NB4 (cell line): ENCODE measurements at regions not wholly inside any gene's neighbourhood (a gene's known extent, or its start where the extent isn't known, plus 50 kb on each side); places are given as distances from the start of the nearest gene placed in this dataset.

ENCODE experiments used
- DNase-seq: peaks from one replicate; pipeline ENCODE4 v3.0.0; 2010; ENCODE audit warnings: low read depth
- H3K4me3 ChIP-seq: one replicate; pipeline ENCODE4 v1.5.1; 2011; ENCODE audit warnings: mild to moderate bottlenecking, low read depth, low read length, moderate library complexity
- MAX ChIP-seq: IDR thresholded peaks from 2 replicates; pipeline ENCODE4 v1.6.1; 2011; ENCODE audit warnings: low read depth, low read length
- MYC ChIP-seq: IDR thresholded peaks from 2 replicates; pipeline ENCODE4 v1.6.1; 2011; ENCODE audit warnings: low read depth, low read length
- POLR2A ChIP-seq: IDR thresholded peaks from 2 replicates; pipeline ENCODE4 v1.6.1; 2011; ENCODE audit warnings: mild to moderate bottlenecking; ENCODE audit not compliant: insufficient read length; ENCODE audit errors: extremely low read depth
- TF ChIP-seq, protein P1 (sequence below): IDR thresholded peaks from one replicate; pipeline ENCODE4 v1.5.1; 2012; ENCODE audit warnings: low read depth, low read length

- H3K4me3 ChIP-seq = no peak overlapping the region
- TF ChIP-seq MAX (no peak), POLR2A (no peak), MYC (no peak)
- TF ChIP-seq, protein P1, sequence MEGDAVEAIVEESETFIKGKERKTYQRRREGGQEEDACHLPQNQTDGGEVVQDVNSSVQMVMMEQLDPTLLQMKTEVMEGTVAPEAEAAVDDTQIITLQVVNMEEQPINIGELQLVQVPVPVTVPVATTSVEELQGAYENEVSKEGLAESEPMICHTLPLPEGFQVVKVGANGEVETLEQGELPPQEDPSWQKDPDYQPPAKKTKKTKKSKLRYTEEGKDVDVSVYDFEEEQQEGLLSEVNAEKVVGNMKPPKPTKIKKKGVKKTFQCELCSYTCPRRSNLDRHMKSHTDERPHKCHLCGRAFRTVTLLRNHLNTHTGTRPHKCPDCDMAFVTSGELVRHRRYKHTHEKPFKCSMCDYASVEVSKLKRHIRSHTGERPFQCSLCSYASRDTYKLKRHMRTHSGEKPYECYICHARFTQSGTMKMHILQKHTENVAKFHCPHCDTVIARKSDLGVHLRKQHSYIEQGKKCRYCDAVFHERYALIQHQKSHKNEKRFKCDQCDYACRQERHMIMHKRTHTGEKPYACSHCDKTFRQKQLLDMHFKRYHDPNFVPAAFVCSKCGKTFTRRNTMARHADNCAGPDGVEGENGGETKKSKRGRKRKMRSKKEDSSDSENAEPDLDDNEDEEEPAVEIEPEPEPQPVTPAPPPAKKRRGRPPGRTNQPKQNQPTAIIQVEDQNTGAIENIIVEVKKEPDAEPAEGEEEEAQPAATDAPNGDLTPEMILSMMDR = no peak
- no peak for DNase-seq
Observed at GRCh38 chr12:67525617-67525884, 123.0 kb upstream of the DYRK2 start.

DNA sequence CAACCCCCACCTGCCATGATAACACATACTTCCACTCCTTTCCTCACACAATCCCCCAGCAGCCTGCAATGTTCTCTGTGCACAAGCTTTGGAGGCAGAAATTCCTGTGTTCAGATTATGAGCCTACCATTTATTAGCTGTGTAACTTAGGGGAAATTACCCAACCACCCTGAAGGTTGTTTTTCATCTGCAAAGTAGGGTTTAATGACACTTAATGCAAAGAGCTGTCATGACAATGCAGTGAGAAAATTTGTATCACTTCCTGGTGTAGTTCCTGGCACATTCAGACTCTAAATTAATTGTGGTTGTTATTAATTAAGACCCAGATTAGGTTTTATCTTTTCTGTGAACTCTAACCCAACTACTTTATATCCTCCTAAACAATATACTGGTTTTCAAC is 122.4 kb upstream of the DYRK2 start:
- no peak overlapping the region for H3K4me3 ChIP-seq

GRCh38 chr12:67531051-67531450 is 117.5 kb upstream of the DYRK2 start:
- H3K4me3 ChIP-seq = no peak overlapping the region
- no peak for DNase-seq

More for the DNA sequence above, 122.4 kb upstream of the DYRK2 start:
- DNase-seq = no peak
- TF ChIP-seq MYC = no peak
- TF ChIP-seq, protein P1 = no peak
- no peak for TF ChIP-seq MAX
- TF ChIP-seq POLR2A = no peak

DNA sequence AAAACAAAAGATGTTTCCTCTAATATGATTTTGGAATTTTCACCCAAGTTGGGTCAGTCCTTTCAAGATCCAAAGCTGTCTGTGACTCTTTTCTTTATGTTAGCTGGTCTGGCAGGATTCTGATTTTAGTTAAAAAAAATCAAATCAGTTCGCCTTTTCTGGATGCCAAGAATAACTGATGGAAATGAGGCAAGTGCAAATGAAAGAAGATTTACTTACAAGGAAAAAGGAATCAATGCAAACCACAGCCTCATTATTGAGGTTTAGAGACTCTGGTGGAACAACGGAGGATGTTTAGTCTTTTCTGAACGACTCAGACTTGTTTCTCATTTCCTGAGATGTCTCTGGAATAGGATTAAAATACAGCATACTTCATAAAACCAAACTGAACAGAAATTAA is 117.0 kb upstream of the DYRK2 start:
- DNase-seq = no peak
- TF ChIP-seq, protein P1 = no peak
- TF ChIP-seq MYC (no peak), POLR2A (no peak), MAX (no peak)
- H3K4me3 ChIP-seq = no peak overlapping the region

More at GRCh38 chr12:67531051-67531450, 117.5 kb upstream of the DYRK2 start:
- TF ChIP-seq MAX (no peak), MYC (no peak), POLR2A (no peak)
- TF ChIP-seq, protein P1 = no peak

GRCh38 chr12:67533159-67533558 is 115.4 kb upstream of the DYRK2 start:
- no peak for DNase-seq
- no peak for TF ChIP-seq POLR2A
- no peak for TF ChIP-seq MAX
- no peak for TF ChIP-seq MYC
- TF ChIP-seq, protein P1 = no peak
- no peak overlapping the region for H3K4me3 ChIP-seq

DNA sequence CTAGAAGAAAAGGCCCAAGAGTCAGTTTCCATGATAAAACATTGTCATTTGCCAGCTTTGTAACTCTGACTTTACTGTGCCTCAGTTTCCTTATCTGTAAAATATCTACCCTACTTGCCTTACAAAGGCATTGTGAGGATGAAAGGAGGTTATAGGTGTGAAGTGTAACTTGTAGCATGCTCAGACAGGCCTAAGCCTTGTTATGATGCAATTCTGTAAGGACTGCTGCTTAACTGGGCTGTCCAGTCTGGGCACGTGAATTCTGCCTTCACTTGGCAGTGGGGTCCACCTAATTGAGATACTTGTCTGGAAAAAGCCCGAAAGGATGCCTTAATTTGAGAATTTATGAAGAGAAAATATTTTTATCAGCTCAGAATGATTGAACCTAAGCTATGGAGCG is 114.5 kb upstream of the DYRK2 start:
- H3K4me3 ChIP-seq = no peak overlapping the region
- DNase-seq = no peak
- TF ChIP-seq, protein P1 = no peak
- TF ChIP-seq POLR2A = no peak
- no peak for TF ChIP-seq MYC
- TF ChIP-seq MAX = no peak
